HUES48 (cell line): ENCODE measurements at regions not wholly inside any gene's neighbourhood (a gene's known extent, or its start where the extent isn't known, plus 50 kb on each side); places are given as distances from the start of the nearest gene placed in this dataset.

Experiments
- H3K27ac ChIP-seq: one replicate; pipeline ENCODE4 v1.7.0; 2013; ENCODE audit warnings: low read depth, low read length, inconsistent platforms
- H3K27me3 ChIP-seq: 2 replicates; pipeline ENCODE4 v1.6.1; 2013; ENCODE audit warnings: mild to moderate bottlenecking, low read length; ENCODE audit not compliant: control insufficient read depth, insufficient read depth
- H3K36me3 ChIP-seq: 2 replicates; pipeline ENCODE4 v1.6.1; 2013; ENCODE audit warnings: low read length; ENCODE audit not compliant: control insufficient read depth, insufficient read depth
- H3K4me1 ChIP-seq: 2 replicates; pipeline ENCODE4 v1.6.1; 2013; ENCODE audit warnings: mild to moderate bottlenecking, low read length; ENCODE audit not compliant: control insufficient read depth, insufficient read depth
- H3K4me3 ChIP-seq: 2 replicates; pipeline ENCODE4 v1.5.1; 2013; ENCODE audit warnings: mild to moderate bottlenecking, low read depth, low read length
- H3K9ac ChIP-seq: 2 replicates; pipeline ENCODE4 v1.6.1; 2013; ENCODE audit warnings: mild to moderate bottlenecking, low read depth, low read length, moderate library complexity
- H3K9me3 ChIP-seq: 2 replicates; pipeline ENCODE4 v1.6.1; 2013; ENCODE audit warnings: low read length; ENCODE audit not compliant: control insufficient read depth, insufficient read depth

GRCh38 chr12:42945927-42946326, 356.4 kb upstream of the PRICKLE1 start:
- H3K36me3 ChIP-seq, result no peaks in the 10 kb centered on the region
- H3K27me3 ChIP-seq, result no peaks in the 10 kb centered on the region
- no peaks in the 10 kb centered on the region; the same call in 1 of the 2 replicates for H3K9me3 ChIP-seq
- H3K4me3 ChIP-seq, result no peak overlapping the region
- no peaks in the 10 kb centered on the region for H3K4me1 ChIP-seq
- no peak overlapping the region for H3K9ac ChIP-seq
- H3K27ac ChIP-seq, result no peak overlapping the region

DNA sequence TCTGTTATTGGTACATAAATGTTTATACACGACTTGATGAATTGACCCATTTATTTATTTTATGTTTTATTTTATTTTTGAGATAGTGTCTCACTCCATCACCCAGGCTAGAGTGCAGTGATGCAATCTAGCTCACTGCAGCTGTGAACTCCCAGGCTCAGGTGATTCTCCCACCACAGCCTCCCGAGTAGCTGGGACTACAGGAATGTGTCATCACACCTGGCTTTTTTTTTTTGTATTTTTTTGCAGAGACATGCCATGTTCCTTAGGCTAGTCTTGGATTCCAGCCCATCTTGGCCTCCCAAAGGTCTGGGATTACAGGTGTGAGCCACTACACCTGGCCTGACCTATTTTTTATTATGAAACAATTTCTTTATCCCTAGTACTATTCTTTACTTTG, 355.0 kb upstream of the PRICKLE1 start:
- H3K27ac ChIP-seq, result no peak overlapping the region
- H3K4me1 ChIP-seq, result no peaks in the 10 kb centered on the region
- H3K9me3 ChIP-seq, result no peaks in the 10 kb centered on the region; the same call in 1 of the 2 replicates
- H3K27me3 ChIP-seq, result no peaks in the 10 kb centered on the region
- H3K9ac ChIP-seq, result no peak overlapping the region
- H3K4me3 ChIP-seq, result no peak overlapping the region
- no peaks in the 10 kb centered on the region for H3K36me3 ChIP-seq

DNA sequence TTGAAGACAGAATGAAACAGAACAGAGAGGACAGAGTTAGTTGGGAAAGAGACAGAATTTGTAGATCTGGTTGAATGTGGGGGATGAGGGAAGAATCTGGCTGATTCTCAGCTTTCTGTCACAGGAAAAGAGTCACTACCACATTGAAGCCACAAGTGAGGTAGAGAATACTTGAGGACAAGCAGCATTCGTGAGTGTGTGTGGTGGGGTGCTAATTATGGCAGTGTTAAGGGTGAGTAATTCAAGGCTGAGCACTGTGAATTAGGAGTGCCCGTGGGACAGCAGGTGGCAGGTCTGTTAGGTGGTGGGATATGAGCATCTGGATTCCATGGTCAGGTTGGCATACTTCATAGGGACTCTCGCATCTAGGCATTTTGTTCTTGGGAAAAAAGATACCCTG, 347.4 kb upstream of the PRICKLE1 start:
- no peak overlapping the region for H3K4me3 ChIP-seq
- H3K36me3 ChIP-seq, result no peaks in the 10 kb centered on the region
- no peaks in the 10 kb centered on the region for H3K27me3 ChIP-seq
- H3K9me3 ChIP-seq, result no peaks in the 10 kb centered on the region; the same call in 1 of the 2 replicates
- peaks cover 4% of the 10 kb centered on the region; the same call in 1 of the 2 replicates for H3K4me1 ChIP-seq
- H3K27ac ChIP-seq, result no peak overlapping the region
- no peak overlapping the region for H3K9ac ChIP-seq

- no peaks in the 10 kb centered on the region; the same call in 1 of the 2 replicates for H3K9me3 ChIP-seq
- peaks cover 4% of the 10 kb centered on the region; the same call in 1 of the 2 replicates for H3K4me1 ChIP-seq
- H3K27me3 ChIP-seq, result no peaks in the 10 kb centered on the region
- no peak overlapping the region for H3K4me3 ChIP-seq
- H3K27ac ChIP-seq, result no peak overlapping the region
- no peak overlapping the region for H3K9ac ChIP-seq
- H3K36me3 ChIP-seq, result no peaks in the 10 kb centered on the region
Measured at GRCh38 chr12:42936260-42936659, 346.7 kb upstream of the PRICKLE1 start.

DNA sequence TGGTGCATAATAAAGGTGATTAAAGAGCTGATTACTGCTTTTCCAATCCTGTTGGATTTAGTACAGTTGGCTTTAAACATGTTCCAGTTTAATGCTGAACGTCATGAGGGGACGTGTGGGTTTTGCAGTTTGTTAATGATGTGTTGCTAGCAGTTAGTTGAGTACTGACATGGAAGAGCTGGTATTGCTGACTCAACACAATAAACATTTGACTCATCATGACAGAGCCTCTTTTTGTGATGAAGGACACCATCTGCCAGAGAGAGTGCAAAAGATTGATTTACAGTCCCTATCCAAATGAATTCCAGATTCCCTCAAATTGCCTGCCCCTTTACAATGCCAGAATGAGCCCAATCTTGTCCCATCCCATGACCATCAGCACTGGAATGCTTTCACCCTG, 346.2 kb upstream of the PRICKLE1 start:
- H3K27me3 ChIP-seq, result no peaks in the 10 kb centered on the region
- peaks cover 4% of the 10 kb centered on the region; the same call in 1 of the 2 replicates for H3K4me1 ChIP-seq
- H3K4me3 ChIP-seq, result no peak overlapping the region
- no peaks in the 10 kb centered on the region for H3K36me3 ChIP-seq
- no peak overlapping the region for H3K27ac ChIP-seq
- H3K9me3 ChIP-seq, result no peaks in the 10 kb centered on the region
- no peak overlapping the region for H3K9ac ChIP-seq

GRCh38 chr12:42935090-42935489, 345.5 kb upstream of the PRICKLE1 start:
- peaks cover 4% of the 10 kb centered on the region; the same call in 1 of the 2 replicates for H3K4me1 ChIP-seq
- H3K4me3 ChIP-seq, result no peak overlapping the region
- H3K9ac ChIP-seq, result no peak overlapping the region
- H3K9me3 ChIP-seq, result no peaks in the 10 kb centered on the region
- H3K27ac ChIP-seq, result no peak overlapping the region
- H3K27me3 ChIP-seq, result no peaks in the 10 kb centered on the region
- no peaks in the 10 kb centered on the region for H3K36me3 ChIP-seq

DNA sequence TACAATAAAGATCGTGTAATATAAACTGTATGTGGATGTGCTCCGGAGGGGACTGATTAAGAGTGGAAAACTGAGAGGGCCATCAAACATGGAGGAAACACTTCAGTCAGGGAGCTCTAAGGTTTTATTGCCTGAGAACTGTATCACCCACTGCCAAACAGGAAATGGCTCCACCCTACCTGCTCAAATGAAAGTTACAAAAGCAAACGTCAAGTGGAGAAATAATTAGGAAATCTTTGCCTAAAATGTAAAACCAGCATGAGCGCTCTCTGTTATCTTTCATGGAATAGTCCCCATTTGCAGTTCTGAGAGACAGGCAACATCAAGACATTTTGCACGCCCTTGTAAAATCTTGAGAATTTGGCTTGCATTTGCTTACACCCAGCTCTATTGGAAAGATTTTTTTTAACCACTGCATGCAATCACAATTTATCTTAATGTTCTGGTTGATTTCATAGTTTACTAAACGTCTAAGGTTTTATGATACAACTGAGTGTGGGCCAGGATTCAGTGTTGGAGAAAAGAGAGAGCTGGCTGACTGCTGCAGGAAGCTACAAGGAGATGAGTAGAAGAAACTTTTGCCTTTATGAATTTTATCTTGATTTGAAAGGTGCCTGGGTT, 344.0 kb upstream of the PRICKLE1 start:
- no peak overlapping the region for H3K27ac ChIP-seq
- H3K4me3 ChIP-seq, result no peak overlapping the region
- H3K9ac ChIP-seq, result no peak overlapping the region
- no peaks in the 10 kb centered on the region for H3K9me3 ChIP-seq
- H3K36me3 ChIP-seq, result no peaks in the 10 kb centered on the region
- no peaks in the 10 kb centered on the region for H3K27me3 ChIP-seq
- peaks cover 4% of the 10 kb centered on the region; the same call in 1 of the 2 replicates for H3K4me1 ChIP-seq

DNA sequence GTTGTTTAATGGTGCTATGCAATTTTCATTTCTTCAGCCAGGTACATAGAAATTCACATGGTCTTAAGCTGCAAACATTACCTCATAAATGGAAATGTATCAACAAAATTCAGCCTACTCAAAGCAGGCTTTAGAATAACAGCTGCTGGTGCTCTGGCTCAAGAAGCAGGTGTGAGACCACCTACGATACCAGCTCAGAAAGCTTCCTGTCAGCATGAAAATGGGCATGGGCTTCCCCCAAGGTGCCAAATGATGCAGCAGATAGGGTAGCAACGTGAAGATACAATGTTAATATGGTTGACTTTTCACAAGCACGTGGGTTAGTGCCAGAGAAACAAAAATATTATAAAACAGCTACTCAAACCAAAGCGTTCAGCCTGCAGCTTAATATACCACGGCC, 343.4 kb upstream of the PRICKLE1 start:
- no peak overlapping the region for H3K27ac ChIP-seq
- H3K9me3 ChIP-seq, result no peaks in the 10 kb centered on the region
- H3K4me1 ChIP-seq, result peaks cover 4% of the 10 kb centered on the region; the same call in 1 of the 2 replicates
- H3K36me3 ChIP-seq, result no peaks in the 10 kb centered on the region
- H3K9ac ChIP-seq, result no peak overlapping the region
- no peaks in the 10 kb centered on the region for H3K27me3 ChIP-seq
- H3K4me3 ChIP-seq, result no peak overlapping the region

DNA sequence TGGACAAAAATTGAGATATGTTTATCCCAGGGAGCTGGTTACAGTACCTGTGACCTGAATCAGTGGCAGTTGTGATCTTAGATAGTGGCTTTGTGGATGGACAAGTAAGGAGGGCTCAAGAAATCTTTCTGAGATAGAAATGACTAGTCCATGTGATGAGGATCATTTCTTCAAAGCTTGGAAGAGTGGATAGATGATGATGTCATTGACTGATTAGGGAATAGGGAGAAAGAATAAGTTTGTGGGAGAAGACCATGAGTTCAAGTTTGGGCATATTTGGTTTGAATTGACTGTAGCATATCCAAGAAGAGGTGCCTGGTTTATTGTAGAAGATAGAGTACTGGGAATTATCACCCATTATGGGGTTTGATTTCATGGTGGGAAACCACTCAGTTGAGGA, 336.7 kb upstream of the PRICKLE1 start:
- Histone ChIP-seq H3K27me3 (no peaks in the 10 kb centered on the region), H3K9me3 (no peaks in the 10 kb centered on the region), H3K4me1 (no peaks in the 10 kb centered on the region), H3K9ac (no peak overlapping the region), H3K4me3 (no peak overlapping the region), H3K36me3 (no peaks in the 10 kb centered on the region), H3K27ac (no peak overlapping the region)

GRCh38 chr12:42924482-42924881, 334.9 kb upstream of the PRICKLE1 start:
- H3K27me3 ChIP-seq, result no peaks in the 10 kb centered on the region
- H3K27ac ChIP-seq, result no peak overlapping the region
- no peak overlapping the region for H3K9ac ChIP-seq
- H3K4me1 ChIP-seq, result no peaks in the 10 kb centered on the region
- H3K4me3 ChIP-seq, result no peak overlapping the region
- H3K9me3 ChIP-seq, result no peaks in the 10 kb centered on the region
- H3K36me3 ChIP-seq, result no peaks in the 10 kb centered on the region

- Histone ChIP-seq H3K36me3 (no peaks in the 10 kb centered on the region), H3K4me1 (no peaks in the 10 kb centered on the region), H3K9ac (no peak overlapping the region), H3K9me3 (no peaks in the 10 kb centered on the region), H3K4me3 (no peak overlapping the region), H3K27ac (no peak overlapping the region), H3K27me3 (no peaks in the 10 kb centered on the region)
Measured at GRCh38 chr12:42923583-42923982, 334.0 kb upstream of the PRICKLE1 start.
